ENCODE measurements at regions not wholly inside any gene's neighbourhood (a gene's known extent, or its start where the extent isn't known, plus 50 kb on each side); places are given as distances from the start of the nearest gene placed in this dataset.

DNA sequence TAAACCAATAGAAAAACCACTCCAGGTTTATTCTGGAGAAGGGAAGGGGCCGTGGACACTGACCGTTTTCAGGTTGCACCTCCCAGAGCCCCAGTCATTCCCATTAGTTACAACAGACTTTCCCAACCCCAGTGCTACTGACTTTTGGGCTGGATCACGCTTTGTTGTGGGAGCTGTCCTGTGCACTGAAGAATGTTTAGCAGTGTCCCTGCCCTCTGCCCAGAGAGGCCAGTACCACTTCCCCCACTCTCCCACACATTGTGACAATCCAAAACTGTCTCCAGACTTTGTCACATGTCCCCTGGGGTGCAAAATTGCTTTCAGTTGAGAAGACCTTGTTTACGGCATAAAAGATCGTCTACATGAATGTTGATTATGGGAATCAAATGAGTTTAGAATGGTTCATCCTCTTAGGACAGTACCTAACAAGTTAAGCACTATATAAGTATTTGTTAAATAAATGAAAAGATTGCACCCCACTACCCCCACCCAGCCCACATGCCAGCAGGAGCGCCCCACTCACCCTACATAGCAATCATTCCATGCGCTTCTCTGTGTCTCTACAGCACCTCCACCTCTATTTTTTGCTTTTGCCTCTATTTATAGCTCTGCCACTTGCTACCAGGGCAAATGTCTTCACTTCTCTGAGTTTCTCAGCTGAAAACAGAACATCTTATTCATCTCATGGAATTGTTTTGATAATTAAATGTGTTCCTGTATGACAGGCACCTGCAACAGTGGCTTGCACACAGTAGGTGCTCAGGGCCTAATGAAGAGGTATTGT is 104.9 kb downstream of the AXIN2 start:
- ChIA-PET POLR2A (no interaction called here), CTCF (no interaction called here)
- H3K36me3 Mint-ChIP-seq (ENCODE audit: low read depth), result no peaks in the 10 kb centered on the region
- DNase-seq, result no peak
- no peak overlapping the region for H3K4me3 Mint-ChIP-seq
- peaks cover 2% of the 10 kb centered on the region for H3K9me3 Mint-ChIP-seq
- no peak overlapping the region for H3K27ac Mint-ChIP-seq
- H3K27me3 Mint-ChIP-seq, result peaks cover 16% of the 10 kb centered on the region
- H3K4me1 Mint-ChIP-seq, result no peaks in the 10 kb centered on the region

DNA sequence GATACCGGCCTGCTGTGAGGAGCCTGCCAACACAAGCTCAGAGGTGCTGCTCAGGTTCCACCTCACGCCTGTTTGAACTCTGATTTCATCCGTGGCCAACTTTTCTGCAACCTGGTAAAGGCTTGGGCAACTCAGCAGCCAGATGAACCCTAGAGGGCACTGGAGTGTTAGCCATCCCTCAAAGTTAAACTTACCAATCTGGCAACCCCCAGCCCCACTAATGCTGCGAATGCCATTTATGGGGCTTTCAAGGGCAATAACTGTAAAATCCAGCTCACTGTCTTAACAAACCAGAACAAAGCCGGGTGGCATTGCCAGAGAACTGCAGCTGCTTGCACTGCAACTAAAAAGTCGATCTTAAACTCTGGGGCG is 105.5 kb downstream of the AXIN2 start:
- POLR2A ChIA-PET, result no interaction called here
- peak; percentile 38 for DNase-seq
- no peaks in the 10 kb centered on the region for H3K36me3 Mint-ChIP-seq (ENCODE audit: low read depth)
- H3K27ac Mint-ChIP-seq, result no peak overlapping the region
- no peak overlapping the region for H3K4me3 Mint-ChIP-seq
- H3K9me3 Mint-ChIP-seq, result peaks cover 6% of the 10 kb centered on the region
- H3K4me1 Mint-ChIP-seq, result no peaks in the 10 kb centered on the region
- peaks cover 17% of the 10 kb centered on the region for H3K27me3 Mint-ChIP-seq
- CTCF ChIA-PET, result no interaction called here

DNA sequence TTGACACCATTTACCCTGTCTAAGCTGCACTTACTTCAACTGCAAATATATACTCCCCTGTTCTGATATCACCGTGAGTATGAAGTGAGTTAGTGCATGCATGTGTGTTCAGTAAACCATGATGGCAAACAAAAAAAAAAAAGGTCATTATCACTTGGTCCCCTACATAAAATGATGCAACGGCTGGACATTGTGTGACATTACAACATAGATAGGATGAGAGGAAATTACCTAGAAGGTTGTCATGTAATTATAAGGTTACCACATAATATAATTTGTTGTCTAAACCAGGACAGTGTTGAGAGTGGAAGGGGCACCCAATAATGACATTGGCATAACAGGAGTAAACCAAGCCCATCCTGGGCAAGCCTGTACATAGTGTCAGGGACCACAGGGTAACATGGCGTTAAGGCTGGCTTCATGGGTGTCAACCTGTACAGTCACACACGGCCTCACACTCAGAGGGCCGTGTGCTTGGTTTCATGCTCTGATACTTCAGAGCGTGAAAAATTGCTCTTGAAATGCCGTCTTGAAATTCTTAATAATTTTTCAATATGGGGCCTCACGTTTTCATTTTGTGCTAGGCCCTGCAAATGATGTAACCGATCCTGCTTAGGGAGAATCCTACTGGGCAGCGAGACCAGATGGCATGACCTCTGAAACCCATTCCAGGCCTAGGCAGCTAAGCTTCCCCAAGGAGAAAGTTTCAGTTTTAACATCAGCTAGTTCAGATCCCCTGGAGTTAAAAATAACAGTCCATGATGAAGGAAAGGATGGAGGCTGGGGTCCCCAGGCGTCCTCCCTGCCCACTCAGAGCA is 106.1 kb downstream of the AXIN2 start:
- no peak for DNase-seq
- ChIA-PET POLR2A (no interaction called here), CTCF (no interaction called here)
- Mint-ChIP-seq H3K36me3 (ENCODE audit: low read depth) (no peaks in the 10 kb centered on the region), H3K9me3 (peaks cover 7% of the 10 kb centered on the region), H3K4me1 (no peaks in the 10 kb centered on the region), H3K27ac (no peak overlapping the region), H3K4me3 (no peak overlapping the region), H3K27me3 (peaks cover 17% of the 10 kb centered on the region)

DNA sequence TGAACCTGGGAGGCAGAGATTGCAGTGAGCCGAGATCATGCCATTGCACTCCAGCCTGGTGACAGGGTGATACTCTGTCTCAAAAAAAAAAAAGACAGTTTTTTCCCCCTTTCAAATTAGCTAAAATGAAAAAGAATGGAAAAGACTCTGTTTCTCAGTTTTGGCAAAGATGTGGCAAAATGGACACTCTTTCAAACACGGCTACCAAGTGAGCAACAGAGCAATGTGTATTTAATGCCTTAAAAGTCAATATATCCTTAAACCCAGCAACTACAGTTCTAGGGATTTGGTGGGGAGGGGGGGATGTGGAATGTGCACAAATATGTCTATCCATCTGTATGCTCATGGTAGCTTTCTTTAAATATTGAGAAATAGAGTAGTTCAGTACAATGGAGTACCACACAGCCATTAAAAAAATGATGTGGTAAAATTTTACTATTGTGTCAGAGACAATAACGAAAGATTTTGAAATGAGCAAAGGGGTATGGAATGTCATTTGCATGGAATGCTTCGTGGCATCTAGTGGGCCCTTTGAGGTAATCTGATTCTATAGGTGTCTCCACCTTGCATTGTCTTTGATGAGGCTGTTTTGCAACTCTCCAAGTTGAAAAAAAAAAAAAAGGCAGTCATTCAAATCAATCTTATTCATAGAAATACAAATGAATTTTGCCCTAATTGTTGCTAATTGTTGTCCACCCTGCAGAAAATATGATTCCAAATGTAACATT is 108.1 kb downstream of the AXIN2 start:
- Mint-ChIP-seq H3K27me3 (peaks cover 18% of the 10 kb centered on the region), H3K36me3 (ENCODE audit: low read depth) (no peaks in the 10 kb centered on the region), H3K4me1 (no peaks in the 10 kb centered on the region), H3K27ac (no peak overlapping the region), H3K9me3 (peaks cover 12% of the 10 kb centered on the region), H3K4me3 (no peak overlapping the region)
- ChIA-PET POLR2A (no interaction called here), CTCF (no interaction called here)
- DNase-seq, result no peak

DNA sequence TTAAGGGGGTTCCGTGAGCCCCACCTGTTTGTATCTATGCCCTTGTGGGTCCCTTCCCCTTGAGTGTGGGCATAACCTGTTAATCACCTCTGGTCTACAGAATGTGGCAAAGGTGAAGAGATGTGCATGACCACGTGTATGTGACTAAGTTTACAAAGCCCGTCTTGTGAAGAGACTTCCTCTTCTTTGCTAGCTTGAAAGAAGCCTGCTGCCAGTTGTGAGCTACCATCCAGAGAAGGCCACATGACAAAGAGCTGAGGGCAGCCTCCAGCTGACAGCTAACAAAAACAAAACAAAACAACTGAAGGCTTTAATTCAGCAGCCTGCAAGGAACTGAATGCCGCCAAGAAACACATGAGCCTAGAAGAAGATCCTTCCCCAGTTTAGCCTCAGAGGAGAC is 112.0 kb downstream of the AXIN2 start:
- H3K27me3 Mint-ChIP-seq, result peaks cover 20% of the 10 kb centered on the region
- CTCF ChIA-PET, result interaction anchor here (1.2 kb wide), 1 partner anchor 14 kb away, joined by 3 read pairs; no protein-coding TSS in a partner anchor

DNA sequence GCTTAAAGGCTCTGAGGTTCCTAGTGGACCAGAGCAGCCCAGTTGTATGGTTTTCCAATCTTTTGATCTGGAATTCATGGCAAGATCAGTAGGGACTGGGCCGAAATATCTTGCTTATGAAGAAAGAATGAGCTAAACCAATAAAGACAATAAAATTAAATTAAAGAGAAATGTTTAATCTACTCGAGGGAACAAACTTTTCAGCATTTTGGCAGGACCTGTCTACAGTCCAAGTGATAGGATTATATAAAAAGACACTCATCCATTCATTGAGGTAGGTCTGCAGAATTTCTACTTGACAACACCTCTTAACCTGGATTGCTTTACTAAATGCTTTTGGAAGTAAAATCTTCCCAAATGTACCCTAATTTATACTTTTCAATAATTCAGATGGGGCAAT is 113.6 kb downstream of the AXIN2 start:
- POLR2A ChIA-PET, result no interaction called here
- Mint-ChIP-seq H3K27ac (no peak overlapping the region), H3K4me1 (no peaks in the 10 kb centered on the region), H3K4me3 (no peak overlapping the region), H3K36me3 (ENCODE audit: low read depth) (no peaks in the 10 kb centered on the region), H3K9me3 (peaks cover 12% of the 10 kb centered on the region), H3K27me3 (peaks cover 21% of the 10 kb centered on the region)
- CTCF ChIA-PET, result interaction anchor here (0.5 kb wide), 1 partner anchor 10 kb away, joined by 4 read pairs; no protein-coding TSS in a partner anchor
- no peak for DNase-seq

More for the DNA sequence above, 112.0 kb downstream of the AXIN2 start:
- H3K36me3 Mint-ChIP-seq (ENCODE audit: low read depth), result no peaks in the 10 kb centered on the region
- peaks cover 12% of the 10 kb centered on the region for H3K9me3 Mint-ChIP-seq
- POLR2A ChIA-PET, result no interaction called here
- H3K4me3 Mint-ChIP-seq, result no peak overlapping the region
- H3K4me1 Mint-ChIP-seq, result no peaks in the 10 kb centered on the region
- no peak overlapping the region for H3K27ac Mint-ChIP-seq
- DNase-seq, result no peak

DNA sequence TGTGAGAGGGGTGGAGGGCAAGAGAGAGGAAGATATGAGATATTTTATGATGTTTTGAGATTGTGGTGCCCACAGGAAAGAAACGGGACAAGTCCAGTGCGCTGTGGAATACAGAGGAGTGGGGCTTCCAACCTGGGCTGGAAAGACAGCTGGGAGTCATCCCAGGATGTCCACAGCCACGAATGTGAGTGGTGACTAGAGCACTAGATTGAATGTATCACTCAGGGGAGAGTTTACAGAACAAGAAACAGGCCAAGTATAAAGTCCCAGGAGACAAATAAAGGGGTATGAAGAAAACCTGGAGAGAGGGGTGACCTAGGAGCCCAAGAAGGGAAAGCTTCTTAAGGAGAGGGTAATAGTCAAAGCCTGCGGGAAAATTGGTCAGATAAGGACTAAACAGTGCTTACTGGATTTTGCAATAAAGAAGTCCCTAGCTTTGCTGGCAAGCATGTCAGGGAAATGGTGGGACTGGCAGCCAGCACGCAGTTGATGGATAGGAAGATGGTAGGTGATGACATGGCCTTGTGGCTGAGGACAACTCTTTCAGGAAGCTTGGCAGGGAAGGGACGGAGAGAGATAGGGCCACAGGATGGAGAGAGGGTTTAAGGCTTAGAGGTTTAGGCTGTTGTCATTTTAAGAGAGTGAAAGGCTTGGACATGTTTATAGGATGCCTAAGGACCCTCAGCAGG is 114.5 kb downstream of the AXIN2 start:
- DNase-seq, result no peak
- Mint-ChIP-seq H3K36me3 (ENCODE audit: low read depth) (no peaks in the 10 kb centered on the region), H3K4me3 (no peak overlapping the region), H3K4me1 (no peaks in the 10 kb centered on the region), H3K27me3 (peaks cover 21% of the 10 kb centered on the region), H3K9me3 (peaks cover 10% of the 10 kb centered on the region), H3K27ac (no peak overlapping the region)
- POLR2A ChIA-PET, result no interaction called here
- CTCF ChIA-PET, result interaction anchor here (0.5 kb wide), 1 partner anchor 9 kb away, joined by 4 read pairs; no protein-coding TSS in a partner anchor

DNA sequence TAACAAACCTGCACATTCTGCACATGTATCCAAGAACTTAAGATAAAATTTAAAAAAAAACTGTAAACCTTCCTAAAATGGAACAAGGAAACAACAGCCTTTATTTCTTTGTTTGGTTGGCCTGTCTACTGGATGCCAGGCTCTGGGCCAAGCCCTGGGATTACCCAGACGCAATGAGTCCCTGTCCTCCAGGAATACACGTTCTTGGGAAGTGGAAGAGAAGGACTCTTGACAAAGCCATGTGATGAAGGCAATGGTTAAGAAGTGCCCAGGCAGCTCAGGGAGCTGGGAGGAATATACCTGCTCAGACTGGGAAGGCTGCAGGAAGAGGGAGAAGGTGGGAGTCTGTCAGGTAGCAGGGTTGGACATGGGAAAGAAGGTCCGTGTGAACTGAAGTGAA is 115.4 kb downstream of the AXIN2 start:
- no peak overlapping the region for H3K27ac Mint-ChIP-seq

DNA sequence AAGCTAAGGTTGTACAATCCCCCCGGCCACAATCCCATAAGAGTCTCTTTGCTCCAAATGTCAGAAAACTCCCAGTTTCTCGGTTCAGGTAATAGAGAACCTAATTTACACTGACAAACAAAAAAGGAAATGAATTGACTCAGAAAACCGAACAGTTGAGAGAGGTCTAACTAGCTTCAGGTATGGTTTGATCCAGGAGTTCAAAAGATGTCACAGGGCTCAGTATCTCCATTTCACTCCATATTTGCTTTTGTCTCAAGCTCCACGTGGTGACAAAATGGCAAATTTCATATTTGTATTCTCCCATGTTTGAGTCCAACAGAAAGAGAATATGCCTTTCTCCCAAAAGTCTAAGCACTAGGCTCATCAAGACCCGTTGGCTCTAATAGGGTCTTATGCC is 117.4 kb downstream of the AXIN2 start:
- Mint-ChIP-seq H3K27ac (no peak overlapping the region), H3K9me3 (no peaks in the 10 kb centered on the region), H3K27me3 (peaks cover 18% of the 10 kb centered on the region), H3K36me3 (ENCODE audit: low read depth) (no peaks in the 10 kb centered on the region), H3K4me1 (no peaks in the 10 kb centered on the region), H3K4me3 (no peak overlapping the region)
- POLR2A ChIA-PET, result no interaction called here
- CTCF ChIA-PET, result no interaction called here
- no peak for DNase-seq

More for the DNA sequence above, 115.4 kb downstream of the AXIN2 start:
- Mint-ChIP-seq H3K36me3 (ENCODE audit: low read depth) (no peaks in the 10 kb centered on the region), H3K4me3 (no peak overlapping the region), H3K27me3 (peaks cover 20% of the 10 kb centered on the region), H3K4me1 (no peaks in the 10 kb centered on the region), H3K9me3 (peaks cover 7% of the 10 kb centered on the region)
- no peak for DNase-seq
- POLR2A ChIA-PET, result no interaction called here
- CTCF ChIA-PET, result no interaction called here

DNA sequence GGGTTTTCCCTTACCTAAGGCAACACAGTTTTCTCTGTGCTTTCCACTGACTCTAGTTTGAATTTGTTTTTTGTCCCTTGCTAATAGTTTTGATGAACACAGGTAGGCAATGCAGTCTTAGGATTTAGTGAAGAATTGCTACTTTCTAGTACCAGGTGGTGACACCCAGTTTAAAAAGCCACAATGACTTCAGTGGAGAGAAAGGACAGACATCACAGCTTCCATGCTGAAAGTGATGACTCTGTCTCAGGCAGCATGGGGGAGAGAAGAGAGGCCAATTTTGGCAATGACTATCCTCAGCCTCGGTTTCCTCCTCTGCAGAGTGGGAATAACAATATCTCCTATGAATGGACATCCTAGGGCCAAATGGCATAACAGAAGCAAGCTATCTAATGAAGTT is 118.8 kb downstream of the AXIN2 start:
- POLR2A ChIA-PET, result no interaction called here
- Mint-ChIP-seq H3K4me1 (no peaks in the 10 kb centered on the region), H3K36me3 (ENCODE audit: low read depth) (no peaks in the 10 kb centered on the region), H3K27me3 (peaks cover 25% of the 10 kb centered on the region), H3K4me3 (no peak overlapping the region), H3K9me3 (no peaks in the 10 kb centered on the region), H3K27ac (no peak overlapping the region)
- DNase-seq, result no peak
- CTCF ChIA-PET, result interaction anchor here (1.2 kb wide), 1 partner anchor 16 kb away, joined by 3 read pairs; no protein-coding TSS in a partner anchor

DNA sequence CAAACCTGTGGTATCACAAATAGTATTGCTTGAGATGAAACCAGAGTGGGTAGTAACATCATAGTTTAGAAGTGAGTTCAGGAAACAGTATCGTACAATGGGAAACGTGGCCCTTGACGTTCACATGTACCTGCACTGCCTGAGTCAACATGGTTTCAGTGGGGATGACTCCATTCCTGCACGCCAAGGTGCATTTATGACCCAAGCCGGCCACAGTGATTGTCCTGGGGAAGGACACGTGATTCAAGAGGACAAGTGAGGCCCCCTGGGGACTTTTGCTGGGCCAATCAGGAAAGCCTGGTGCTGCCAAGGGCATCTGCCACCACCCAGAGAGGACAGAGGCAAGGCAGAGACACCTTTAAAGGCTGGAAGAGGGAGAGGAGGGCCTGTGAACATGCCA is 119.2 kb downstream of the AXIN2 start:
- ChIA-PET POLR2A (no interaction called here), CTCF (interaction anchor here (0.6 to 1.2 kb wide), 2 partner anchors 16 to 96 kb away, joined by 3 to 4 read pairs; no protein-coding TSS in a partner anchor)
- Mint-ChIP-seq H3K27ac (no peak overlapping the region), H3K27me3 (peaks cover 21% of the 10 kb centered on the region), H3K9me3 (no peaks in the 10 kb centered on the region), H3K36me3 (ENCODE audit: low read depth) (no peaks in the 10 kb centered on the region), H3K4me1 (no peaks in the 10 kb centered on the region), H3K4me3 (no peak overlapping the region)
- no peak for DNase-seq

DNA sequence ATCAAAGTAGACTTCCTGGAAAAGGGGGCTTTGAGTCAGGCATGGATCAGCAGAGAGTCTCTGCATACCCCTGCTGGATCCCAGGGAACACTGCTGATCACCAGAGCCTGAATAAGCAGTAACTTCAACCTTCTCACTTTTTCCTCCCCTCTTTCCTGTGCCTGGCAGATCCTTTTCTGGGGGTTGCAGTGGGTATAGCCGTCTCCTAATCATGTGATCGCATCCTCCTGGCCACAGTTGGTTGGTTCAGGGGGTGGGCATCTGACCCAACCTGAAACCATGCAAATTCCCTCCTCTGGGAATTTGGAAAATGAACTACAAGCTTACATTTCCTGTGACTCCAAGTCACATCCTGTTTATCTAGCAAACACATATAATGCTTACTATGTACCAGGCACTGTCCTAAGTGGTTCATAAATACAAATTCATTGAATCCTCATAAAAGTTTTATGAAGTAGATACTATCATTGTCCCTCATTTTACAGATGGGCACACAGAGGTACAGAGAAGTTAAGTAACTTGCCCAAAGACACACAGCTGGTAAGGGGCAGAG is 120.3 kb downstream of the AXIN2 start:
- Mint-ChIP-seq H3K36me3 (ENCODE audit: low read depth) (no peaks in the 10 kb centered on the region), H3K4me1 (no peaks in the 10 kb centered on the region), H3K9me3 (no peaks in the 10 kb centered on the region), H3K4me3 (no peak overlapping the region), H3K27ac (no peak overlapping the region), H3K27me3 (peaks cover 17% of the 10 kb centered on the region)
- ChIA-PET POLR2A (no interaction called here), CTCF (no interaction called here)
- DNase-seq, result no peak

Measured in activated CD4-positive, alpha-beta T cell treated with anti-CD3 and anti-CD28 coated beads, Interleukin-2, amount 10 ng/mL, durations not matched to agents 7 days and 5 days (primary cell).